Upper lobe of left lung (tissue), 4 donors: ENCODE measurements at regions not wholly inside any gene's neighbourhood (a gene's known extent, or its start where the extent isn't known, plus 50 kb on each side); places are given as distances from the start of the nearest gene placed in this dataset.

Source experiments
- EP300 ChIP-seq, 4 donors: sonication (generic); formaldehyde crosslinking; IDR thresholded peaks; one replicate each; pipeline ENCODE4 v1.5.1; 2017; ENCODE audit warnings: antibody characterized with exemption in 4 of 4, control low read depth in 2 of 4
- POLR2A ChIP-seq, 4 donors: fragments of 450-650 bp; IDR thresholded peaks; one replicate each; pipeline ENCODE4 v1.5.1; 2016 to 2017; ENCODE audit warnings: antibody characterized with exemption in 4 of 4, mild to moderate bottlenecking in 2 of 4
- POLR2AphosphoS5 ChIP-seq, 2 donors: sonication (generic); formaldehyde crosslinking; IDR thresholded peaks; one replicate each; pipeline ENCODE4 v1.5.1; 2017; ENCODE audit warnings: antibody characterized with exemption in 2 of 2
- TF ChIP-seq, protein P1 (sequence below), 6 experiments: fragments of 450-650 bp in 4 of 6; fragments of 200-600 bp in 2 of 6; sonication (generic) in 2 of 6; IDR thresholded peaks; one replicate each; pipeline ENCODE4 v1.5.1; 2016 to 2019; ENCODE audit warnings: antibody characterized with exemption in 6 of 6

DNA sequence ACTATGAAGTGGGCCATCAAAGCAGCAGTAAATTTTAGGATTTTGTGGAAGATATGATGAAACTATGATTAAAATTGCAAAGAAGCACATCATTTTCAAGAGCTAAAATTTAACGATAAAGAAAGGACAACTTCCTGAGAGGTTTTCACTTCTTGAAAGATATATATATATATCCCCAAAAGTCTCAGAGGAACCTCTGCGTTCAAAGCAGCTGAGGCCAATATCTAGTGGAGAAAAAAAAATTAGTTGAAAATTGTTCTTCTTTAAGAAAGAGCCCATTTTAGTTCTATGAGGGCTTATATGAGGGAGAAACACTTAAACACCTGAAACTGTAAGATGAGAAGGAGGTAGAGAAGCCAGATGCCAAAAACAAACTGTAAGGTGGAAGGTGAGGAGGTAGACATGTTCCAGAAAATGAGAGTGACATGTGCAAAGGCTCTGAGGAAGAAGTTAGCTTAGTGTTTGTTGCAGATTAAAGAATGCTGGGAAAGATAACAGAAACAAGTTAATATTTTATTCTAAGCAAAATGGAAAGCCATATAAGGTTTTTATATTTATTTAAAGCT lies 72.9 kb upstream of the VRK2 start:
- TF ChIP-seq, protein P1, sequence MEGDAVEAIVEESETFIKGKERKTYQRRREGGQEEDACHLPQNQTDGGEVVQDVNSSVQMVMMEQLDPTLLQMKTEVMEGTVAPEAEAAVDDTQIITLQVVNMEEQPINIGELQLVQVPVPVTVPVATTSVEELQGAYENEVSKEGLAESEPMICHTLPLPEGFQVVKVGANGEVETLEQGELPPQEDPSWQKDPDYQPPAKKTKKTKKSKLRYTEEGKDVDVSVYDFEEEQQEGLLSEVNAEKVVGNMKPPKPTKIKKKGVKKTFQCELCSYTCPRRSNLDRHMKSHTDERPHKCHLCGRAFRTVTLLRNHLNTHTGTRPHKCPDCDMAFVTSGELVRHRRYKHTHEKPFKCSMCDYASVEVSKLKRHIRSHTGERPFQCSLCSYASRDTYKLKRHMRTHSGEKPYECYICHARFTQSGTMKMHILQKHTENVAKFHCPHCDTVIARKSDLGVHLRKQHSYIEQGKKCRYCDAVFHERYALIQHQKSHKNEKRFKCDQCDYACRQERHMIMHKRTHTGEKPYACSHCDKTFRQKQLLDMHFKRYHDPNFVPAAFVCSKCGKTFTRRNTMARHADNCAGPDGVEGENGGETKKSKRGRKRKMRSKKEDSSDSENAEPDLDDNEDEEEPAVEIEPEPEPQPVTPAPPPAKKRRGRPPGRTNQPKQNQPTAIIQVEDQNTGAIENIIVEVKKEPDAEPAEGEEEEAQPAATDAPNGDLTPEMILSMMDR (IDR thresholded peaks at IDR 0.05): no peak
- no peak for TF ChIP-seq EP300 (IDR thresholded peaks at IDR 0.05)
- no peak for TF ChIP-seq POLR2AphosphoS5 (IDR thresholded peaks at IDR 0.05)
- TF ChIP-seq POLR2A (IDR thresholded peaks at IDR 0.05): no peak
